Mesenchymal stem cell (in vitro differentiated cells and primary cell): ENCODE measurements at regions not wholly inside any gene's neighbourhood (a gene's known extent, or its start where the extent isn't known, plus 50 kb on each side); places are given as distances from the start of the nearest gene placed in this dataset.

Experiments
- DNase-seq: peaks from one replicate; pipeline ENCODE4 v3.0.0-alpha.2; 2013
- H2AFZ ChIP-seq: one replicate; pipeline ENCODE4 v1.6.1; 2013; ENCODE audit warnings: low read depth, mild to moderate bottlenecking, control low read depth, inconsistent platforms, low read length, moderate library complexity
- H2AK5ac ChIP-seq: 2 replicates; pipeline ENCODE4 v1.6.1; 2013; ENCODE audit warnings: low read length, moderate library complexity, mild to moderate bottlenecking, inconsistent platforms; ENCODE audit not compliant: severe bottlenecking
- H2BK120ac ChIP-seq: one replicate; pipeline ENCODE4 v1.6.1; 2013; ENCODE audit warnings: low read depth, mild to moderate bottlenecking, inconsistent platforms, low read length, moderate library complexity
- H2BK12ac ChIP-seq, 2 experiments: one replicate each; pipeline ENCODE4 v1.6.1; 2013; ENCODE audit warnings: inconsistent platforms in 2 of 2, low read length in 2 of 2, mild to moderate bottlenecking in 2 of 2, moderate library complexity in 2 of 2, control low read depth in 1 of 2
- H2BK15ac ChIP-seq: one replicate; pipeline ENCODE4 v1.6.1; 2013; ENCODE audit warnings: mild to moderate bottlenecking, low read depth, inconsistent platforms; ENCODE audit not compliant: poor library complexity, severe bottlenecking
- H2BK5ac ChIP-seq: 2 replicates; pipeline ENCODE4 v1.6.1; 2013; ENCODE audit warnings: low read depth, mild to moderate bottlenecking, low read length, control low read depth, inconsistent platforms; ENCODE audit not compliant: poor library complexity, severe bottlenecking
- H3K14ac ChIP-seq, 2 experiments: one replicate each; pipeline ENCODE4 v1.6.1; 2013; ENCODE audit warnings: inconsistent platforms in 2 of 2, low read length in 2 of 2, control low read depth in 1 of 2, mild to moderate bottlenecking in 1 of 2, moderate library complexity in 1 of 2
- H3K18ac ChIP-seq, 2 experiments: one replicate each; pipeline ENCODE4 v1.6.1; 2013; ENCODE audit warnings: inconsistent platforms in 2 of 2, low read length in 2 of 2, control low read depth in 1 of 2, low read depth in 1 of 2, mild to moderate bottlenecking in 1 of 2
- H3K23ac ChIP-seq, 2 experiments: one replicate each; pipeline ENCODE4 v1.6.1; 2013; ENCODE audit warnings: inconsistent platforms in 2 of 2, low read length in 2 of 2, mild to moderate bottlenecking in 2 of 2, moderate library complexity in 2 of 2, control low read depth in 1 of 2
- H3K27ac ChIP-seq: 2 replicates; pipeline ENCODE4 v1.5.1; 2013; ENCODE audit warnings: mild to moderate bottlenecking, moderate library complexity, low read length, control low read depth, inconsistent platforms; ENCODE audit not compliant: poor library complexity, severe bottlenecking
- H3K27me3 ChIP-seq, 2 experiments: 2 replicates each; pipeline versions ENCODE4 v1.6.1 to v1.7.0; 2013; ENCODE audit warnings: low read length in 2 of 2, mild to moderate bottlenecking in 2 of 2, moderate library complexity in 2 of 2, control low read depth in 1 of 2, inconsistent platforms in 1 of 2; ENCODE audit not compliant: control insufficient read depth in 1 of 2, insufficient read depth in 1 of 2
- H3K36me3 ChIP-seq, 2 experiments: 2 replicates each; pipeline versions ENCODE4 v1.6.1 to v1.7.0; 2013; ENCODE audit warnings: low read length in 2 of 2, control low read depth in 1 of 2, inconsistent platforms in 1 of 2, low read depth in 1 of 2, mild to moderate bottlenecking in 1 of 2; ENCODE audit not compliant: insufficient read depth in 2 of 2, control insufficient read depth in 1 of 2
- H3K4ac ChIP-seq, 2 experiments: one replicate each; pipeline ENCODE4 v1.6.1; 2013; ENCODE audit warnings: inconsistent platforms in 2 of 2, low read length in 2 of 2, mild to moderate bottlenecking in 2 of 2, moderate library complexity in 2 of 2, control low read depth in 1 of 2, low read depth in 1 of 2
- H3K4me1 ChIP-seq: 2 replicates; pipeline ENCODE4 v1.6.1; 2013; ENCODE audit warnings: low read depth, low read length, control low read depth; ENCODE audit not compliant: control insufficient read depth, insufficient read depth
- H3K4me2 ChIP-seq: 2 replicates; pipeline ENCODE4 v1.6.1; 2013; ENCODE audit warnings: low read length, mild to moderate bottlenecking, inconsistent platforms; ENCODE audit not compliant: poor library complexity, severe bottlenecking
- H3K4me3 ChIP-seq, 2 experiments: 2 replicates each; pipeline versions ENCODE4 v1.5.1 to v1.7.0; 2013; ENCODE audit warnings: low read length in 2 of 2, mild to moderate bottlenecking in 2 of 2, control low read depth in 1 of 2, low read depth in 1 of 2; ENCODE audit not compliant: insufficient read depth in 1 of 2
- H3K79me1 ChIP-seq: replicated peaks from 2 replicates; pipeline ENCODE4 v1.6.1; 2013; ENCODE audit warnings: mild to moderate bottlenecking, control low read depth, low read length, inconsistent platforms; ENCODE audit not compliant: poor library complexity, severe bottlenecking
- H3K9ac ChIP-seq: 2 replicates; pipeline ENCODE4 v1.7.0; 2013; ENCODE audit warnings: mild to moderate bottlenecking, low read length, moderate library complexity
- H3K9me3 ChIP-seq: 2 replicates; pipeline ENCODE4 v1.7.0; 2013; ENCODE audit warnings: mild to moderate bottlenecking, low read length; ENCODE audit not compliant: control insufficient read depth
- H4K8ac ChIP-seq: one replicate; pipeline ENCODE4 v1.6.1; 2013; ENCODE audit warnings: inconsistent platforms, mild to moderate bottlenecking, low read length, moderate library complexity
- H4K91ac ChIP-seq: one replicate; pipeline ENCODE4 v1.6.1; 2013; ENCODE audit warnings: mild to moderate bottlenecking, low read length, inconsistent platforms
- WGBS: methylation state at CpG from one replicate; pipeline ENCODE4 v1.1.7; 2013; ENCODE audit warnings: mixed read lengths; 5-methylcytosine and 5-hydroxymethylcytosine counted together

GRCh38 chr3:176293276-176293675 lies 904.0 kb downstream of the TBL1XR1 start:
- Histone ChIP-seq H2BK5ac (no peak overlapping the region), H3K14ac (no peak overlapping the region), H3K9me3 (no peaks in the 10 kb centered on the region), H3K4me1 (no peaks in the 10 kb centered on the region), H3K23ac (no peak overlapping the region), H3K4me3 (no peak overlapping the region), H2BK120ac (no peak overlapping the region), H3K27ac (no peak overlapping the region), H3K4ac (no peak overlapping the region), H2AFZ (no peak overlapping the region), H3K9ac (peak overlapping the region; percentile 9), H2BK12ac (no peak overlapping the region), H3K36me3 (no peaks in the 10 kb centered on the region), H4K8ac (no peak overlapping the region), H3K27me3 (no peaks in the 10 kb centered on the region), H2AK5ac (no peak overlapping the region), H2BK15ac (no peak overlapping the region), H3K4me2 (no peak overlapping the region), H3K18ac (no peak overlapping the region), H4K91ac (no peak overlapping the region), H3K79me1 (no peaks in the 10 kb centered on the region)
- 93% methylated on average over 2 of the region's 2 CpGs for WGBS
- DNase-seq: no peak

DNA sequence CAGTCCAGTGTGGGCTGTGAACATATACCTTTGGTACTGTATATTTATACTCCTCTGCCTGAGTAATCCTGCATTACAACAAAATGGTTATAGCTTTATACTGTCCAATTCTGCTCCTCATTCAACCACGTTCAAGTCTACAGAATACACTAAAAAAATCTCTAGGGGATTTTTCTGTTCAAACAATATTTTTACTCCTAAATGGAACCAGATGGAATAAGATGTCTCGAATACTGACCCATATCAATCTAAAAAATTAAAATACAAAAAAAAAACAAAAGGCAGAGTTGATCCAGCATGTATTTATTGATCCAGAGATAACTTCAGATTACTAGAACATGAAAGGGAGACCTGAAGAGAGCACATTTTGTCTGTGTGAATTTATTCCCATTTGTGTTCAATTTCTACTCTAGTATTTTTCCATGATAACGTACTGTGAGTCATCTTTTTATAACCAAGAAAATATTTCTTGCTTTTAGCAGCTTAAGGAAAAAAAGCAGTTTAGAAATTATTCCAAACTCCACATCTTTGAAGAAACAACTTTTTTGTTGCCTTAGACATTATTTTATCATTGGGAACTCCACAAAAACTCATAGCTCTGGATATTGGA lies 910.7 kb downstream of the TBL1XR1 start:
- Histone ChIP-seq H3K27me3 (no peaks in the 10 kb centered on the region), H3K18ac (no peak overlapping the region), H4K91ac (no peak overlapping the region), H2BK120ac (no peak overlapping the region), H3K4me3 (peak overlapping the region in 1 of 2 experiments; percentile 40), H3K4me2 (no peak overlapping the region), H2BK5ac (no peak overlapping the region), H3K14ac (no peak overlapping the region), H3K4me1 (no peaks in the 10 kb centered on the region), H3K4ac (no peak overlapping the region), H3K9ac (peak overlapping the region; percentile 72), H3K23ac (no peak overlapping the region), H2BK12ac (no peak overlapping the region), H2AK5ac (no peak overlapping the region), H3K79me1 (no peaks in the 10 kb centered on the region), H2AFZ (no peak overlapping the region), H3K36me3 (no peaks in the 10 kb centered on the region), H2BK15ac (no peak overlapping the region), H4K8ac (no peak overlapping the region), H3K27ac (no peak overlapping the region), H3K9me3 (no peaks in the 10 kb centered on the region)
- DNase-seq: no peak
- 100% methylated on average over 1 of the region's 3 CpGs for WGBS

DNA sequence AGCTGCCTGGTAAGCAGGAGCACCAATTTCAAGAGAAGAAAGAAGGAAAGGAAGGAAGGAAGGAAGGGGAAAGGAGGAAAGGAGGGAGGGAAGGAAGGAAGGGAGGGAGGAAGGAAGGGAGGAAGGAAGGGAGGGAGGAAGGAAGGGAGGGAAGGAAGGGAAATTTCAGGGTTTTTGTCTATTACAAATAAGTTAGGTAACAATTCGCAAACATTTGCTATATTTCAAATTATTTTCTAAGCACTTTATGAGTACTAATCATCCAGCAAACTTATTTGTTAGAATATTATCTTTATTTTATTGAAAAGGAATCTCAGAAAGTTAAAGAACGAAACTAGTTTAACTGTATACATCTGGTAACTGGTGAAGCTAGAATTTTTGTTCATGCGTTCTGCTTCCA lies 921.7 kb downstream of the TBL1XR1 start:
- Histone ChIP-seq H2BK5ac (no peak overlapping the region), H2AFZ (no peak overlapping the region), H3K4ac (no peak overlapping the region), H3K4me2 (no peak overlapping the region), H3K14ac (no peak overlapping the region), H3K18ac (no peak overlapping the region), H3K9ac (no peak overlapping the region), H3K79me1 (no peaks in the 10 kb centered on the region), H2BK15ac (no peak overlapping the region), H2BK120ac (no peak overlapping the region), H3K23ac (no peak overlapping the region), H3K4me1 (no peaks in the 10 kb centered on the region), H3K4me3 (no peak overlapping the region), H2AK5ac (no peak overlapping the region), H4K8ac (no peak overlapping the region), H3K27me3 (no peaks in the 10 kb centered on the region), H3K36me3 (no peaks in the 10 kb centered on the region), H4K91ac (no peak overlapping the region), H3K9me3 (no peaks in the 10 kb centered on the region), H2BK12ac (no peak overlapping the region), H3K27ac (no peak overlapping the region)
- DNase-seq: no peak
- WGBS: 100% methylated on average over 2 of the region's 3 CpGs

- Histone ChIP-seq H2BK12ac (no peak overlapping the region), H3K4me1 (no peaks in the 10 kb centered on the region), H3K14ac (no peak overlapping the region), H2AFZ (no peak overlapping the region), H3K4me2 (no peak overlapping the region), H2BK120ac (no peak overlapping the region), H3K27me3 (no peaks in the 10 kb centered on the region), H3K18ac (no peak overlapping the region), H3K4ac (no peak overlapping the region), H3K4me3 (no peak overlapping the region), H3K9ac (no peak overlapping the region), H2BK5ac (no peak overlapping the region), H2AK5ac (no peak overlapping the region), H4K8ac (no peak overlapping the region), H3K27ac (no peak overlapping the region), H2BK15ac (no peak overlapping the region), H3K23ac (no peak overlapping the region), H3K9me3 (no peaks in the 10 kb centered on the region), H4K91ac (no peak overlapping the region), H3K36me3 (no peaks in the 10 kb centered on the region), H3K79me1 (no peaks in the 10 kb centered on the region)
- DNase-seq: no peak
- 90% methylated on average over 1 of the region's 2 CpGs for WGBS
These were observed 922.2 kb downstream of the TBL1XR1 start for GRCh38 chr3:176275113-176275512.
